Activated CD8-positive, alpha-beta memory T cell treated with anti-CD3 and anti-CD28 coated beads, Interleukin-2, amount 10 ng/mL, durations not matched to agents 7 days and 5 days (primary cell): ENCODE measurements at regions not wholly inside any gene's neighbourhood (a gene's known extent, or its start where the extent isn't known, plus 50 kb on each side); places are given as distances from the start of the nearest gene placed in this dataset.

Source experiments
- ATAC-seq: fragments of 150-1000 bp; cut with Tn5 transposase; one replicate; pipeline ENCODE4 v1.10.0; 2021; ENCODE audit warnings: moderate library complexity
- CTCF ChIA-PET: fragments of 350-600 bp; sonication (Branson Sonifier 250); formaldehyde crosslinking; loops from one replicate; lab custom pipeline; 2021; ENCODE audit warnings: antibody characterized with exemption; lab: Charles Lee
- DNase-seq: peaks from one replicate; pipeline ENCODE4 v3.0.0-alpha.2; 2020
- H3K27ac Mint-ChIP-seq: one replicate; pipeline ENCODE4 v1.8.0; 2021; ENCODE audit warnings: mild to moderate bottlenecking, mixed read lengths
- H3K27me3 Mint-ChIP-seq: one replicate; pipeline ENCODE4 v1.8.0; 2021; ENCODE audit warnings: mixed read lengths
- H3K36me3 Mint-ChIP-seq: one replicate; pipeline ENCODE4 v1.8.0; 2021; ENCODE audit warnings: mild to moderate bottlenecking, mixed read lengths
- H3K4me1 Mint-ChIP-seq: one replicate; pipeline ENCODE4 v1.8.0; 2021; ENCODE audit warnings: mixed read lengths
- H3K4me3 Mint-ChIP-seq: one replicate; pipeline ENCODE4 v1.8.0; 2021; ENCODE audit warnings: mild to moderate bottlenecking, moderate library complexity, mixed read lengths
- H3K9me3 Mint-ChIP-seq: one replicate; pipeline ENCODE4 v1.8.0; 2022; ENCODE audit warnings: low read depth, mixed read lengths

GRCh38 chr21:19878133-19878532 lies 1120.1 kb upstream of the NCAM2 start:
- no peaks in the 10 kb centered on the region for H3K27me3 Mint-ChIP-seq
- DNase-seq, result no peak
- no peak for ATAC-seq
- no peak overlapping the region for H3K4me3 Mint-ChIP-seq
- CTCF ChIA-PET, result no interaction called here
- no peaks in the 10 kb centered on the region for H3K4me1 Mint-ChIP-seq
- no peaks in the 10 kb centered on the region for H3K36me3 Mint-ChIP-seq
- peaks cover 4% of the 10 kb centered on the region for H3K9me3 Mint-ChIP-seq
- no peak overlapping the region for H3K27ac Mint-ChIP-seq

DNA sequence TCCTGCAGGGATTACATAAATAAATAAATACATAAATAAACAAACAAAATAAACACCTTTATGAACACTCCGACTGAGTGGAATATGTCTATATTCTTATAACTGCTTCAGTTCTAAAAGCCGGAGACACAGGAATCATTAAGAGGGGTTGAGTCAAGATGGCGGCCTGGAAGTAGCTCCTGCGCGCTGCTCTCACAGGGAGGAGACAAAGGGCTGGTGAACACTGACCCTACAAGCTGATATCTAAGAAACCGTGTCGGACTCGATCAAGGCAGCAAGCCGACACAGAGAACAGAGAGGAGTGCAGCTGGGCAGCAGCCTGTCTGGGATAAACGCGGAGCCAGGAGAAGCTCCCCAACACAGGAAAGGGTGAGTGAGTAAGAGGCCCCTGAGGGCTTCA lies 1098.6 kb upstream of the NCAM2 start:
- Mint-ChIP-seq H3K36me3 (no peaks in the 10 kb centered on the region), H3K4me1 (no peaks in the 10 kb centered on the region), H3K9me3 (peaks cover 13% of the 10 kb centered on the region), H3K4me3 (no peak overlapping the region), H3K27me3 (no peaks in the 10 kb centered on the region), H3K27ac (no peak overlapping the region)
- DNase-seq (no peak), ATAC-seq (no peak)
- CTCF ChIA-PET, result no interaction called here

GRCh38 chr21:19900149-19900548 lies 1098.1 kb upstream of the NCAM2 start:
- DNase-seq, result no peak

DNA sequence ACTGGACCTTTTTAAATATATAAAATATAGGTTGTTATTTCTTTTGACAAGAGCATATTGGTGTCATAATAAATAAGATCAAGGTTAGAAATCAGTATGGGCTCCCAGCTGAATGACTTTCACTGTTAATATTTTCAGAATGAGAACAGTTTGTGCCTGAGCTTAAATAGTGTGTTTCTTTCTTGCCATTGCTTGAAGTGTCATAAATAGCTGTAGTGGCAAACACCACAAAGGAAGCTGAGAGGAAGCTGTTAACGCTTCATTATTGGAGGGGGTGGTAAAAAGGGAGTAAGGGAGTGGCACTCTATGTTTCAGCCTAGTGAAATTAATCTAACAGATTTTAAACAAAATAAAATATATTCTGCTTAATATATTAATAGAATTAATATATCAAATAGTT lies 1089.8 kb upstream of the NCAM2 start:
- Mint-ChIP-seq H3K27me3 (no peaks in the 10 kb centered on the region), H3K27ac (no peak overlapping the region)

More at GRCh38 chr21:19900149-19900548, 1098.1 kb upstream of the NCAM2 start:
- peaks cover 14% of the 10 kb centered on the region for H3K9me3 Mint-ChIP-seq
- no peaks in the 10 kb centered on the region for H3K36me3 Mint-ChIP-seq
- H3K4me3 Mint-ChIP-seq, result no peak overlapping the region
- no peaks in the 10 kb centered on the region for H3K27me3 Mint-ChIP-seq
- no peak for ATAC-seq
- H3K27ac Mint-ChIP-seq, result no peak overlapping the region
- CTCF ChIA-PET, result no interaction called here
- no peaks in the 10 kb centered on the region for H3K4me1 Mint-ChIP-seq

DNA sequence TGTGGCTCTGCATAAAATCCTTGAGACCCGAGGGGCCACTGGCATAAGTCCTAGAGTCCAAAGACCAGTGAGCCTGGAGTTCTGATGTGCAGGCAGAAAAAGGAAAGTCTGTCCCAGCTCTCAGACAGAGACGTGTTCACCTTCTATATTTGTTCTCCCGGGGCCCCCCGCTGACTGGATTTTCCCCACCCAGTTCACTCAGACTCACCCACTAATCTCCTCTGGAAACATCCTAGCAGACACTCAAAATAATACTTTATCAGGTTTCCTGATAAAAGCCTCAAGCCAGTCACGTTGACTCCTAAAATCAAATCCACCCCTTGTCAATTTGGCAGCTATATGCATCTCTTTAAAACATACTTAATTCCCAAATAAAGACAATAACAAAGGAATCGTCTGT lies 1084.2 kb upstream of the NCAM2 start:
- Mint-ChIP-seq H3K4me3 (no peak overlapping the region), H3K9me3 (peaks cover 2% of the 10 kb centered on the region), H3K4me1 (no peaks in the 10 kb centered on the region), H3K36me3 (no peaks in the 10 kb centered on the region), H3K27me3 (no peaks in the 10 kb centered on the region), H3K27ac (no peak overlapping the region)
- CTCF ChIA-PET, result no interaction called here
- ATAC-seq (no peak), DNase-seq (no peak)

More for the DNA sequence above, 1089.8 kb upstream of the NCAM2 start:
- Mint-ChIP-seq H3K4me1 (no peaks in the 10 kb centered on the region), H3K36me3 (no peaks in the 10 kb centered on the region), H3K4me3 (no peak overlapping the region), H3K9me3 (peaks cover 7% of the 10 kb centered on the region)
- no peak for ATAC-seq
- no peak for DNase-seq
- CTCF ChIA-PET, result no interaction called here

- CTCF ChIA-PET, result no interaction called here
- H3K4me1 Mint-ChIP-seq, result no peaks in the 10 kb centered on the region
- H3K36me3 Mint-ChIP-seq, result no peaks in the 10 kb centered on the region
- ATAC-seq (no peak), DNase-seq (no peak)
- H3K4me3 Mint-ChIP-seq, result no peak overlapping the region
- no peaks in the 10 kb centered on the region for H3K27me3 Mint-ChIP-seq
- H3K27ac Mint-ChIP-seq, result no peak overlapping the region
- H3K9me3 Mint-ChIP-seq, result peaks cover 8% of the 10 kb centered on the region
These were observed 1077.0 kb upstream of the NCAM2 start for GRCh38 chr21:19921211-19921610.

- Mint-ChIP-seq H3K27me3 (no peaks in the 10 kb centered on the region), H3K27ac (no peak overlapping the region), H3K4me1 (no peaks in the 10 kb centered on the region), H3K9me3 (peaks cover 8% of the 10 kb centered on the region), H3K4me3 (no peak overlapping the region), H3K36me3 (no peaks in the 10 kb centered on the region)
- ATAC-seq (no peak), DNase-seq (no peak)
- CTCF ChIA-PET, result no interaction called here
These were observed 1076.1 kb upstream of the NCAM2 start for GRCh38 chr21:19922122-19922521.

DNA sequence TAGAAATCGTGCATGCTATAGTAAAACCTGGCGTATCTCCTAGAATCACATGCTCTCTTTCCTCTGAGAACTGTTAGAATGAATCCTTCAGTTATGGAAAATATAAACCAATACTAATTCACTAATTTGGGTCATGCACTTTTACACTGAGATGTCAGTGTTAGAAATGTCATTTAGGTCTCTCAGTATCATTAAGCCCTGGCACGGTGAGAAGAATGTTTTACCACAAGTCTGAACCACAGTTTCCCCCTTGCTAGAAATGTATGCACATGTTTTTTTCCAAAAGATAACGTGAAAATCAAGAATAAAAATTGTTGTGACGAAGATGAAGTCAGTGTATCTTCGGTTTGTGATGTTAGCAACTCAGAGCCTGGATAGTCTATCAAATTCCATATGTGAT lies 1062.7 kb upstream of the NCAM2 start:
- CTCF ChIA-PET, result no interaction called here
- H3K4me1 Mint-ChIP-seq, result no peaks in the 10 kb centered on the region
- peaks cover 8% of the 10 kb centered on the region for H3K9me3 Mint-ChIP-seq
- no peak overlapping the region for H3K4me3 Mint-ChIP-seq
- ATAC-seq (no peak), DNase-seq (no peak)
- H3K27ac Mint-ChIP-seq, result no peak overlapping the region
- no peaks in the 10 kb centered on the region for H3K36me3 Mint-ChIP-seq
- H3K27me3 Mint-ChIP-seq, result no peaks in the 10 kb centered on the region

GRCh38 chr21:19937619-19938018 lies 1060.6 kb upstream of the NCAM2 start:
- no peaks in the 10 kb centered on the region for H3K36me3 Mint-ChIP-seq
- DNase-seq, result no peak
- CTCF ChIA-PET, result no interaction called here
- H3K27me3 Mint-ChIP-seq, result no peaks in the 10 kb centered on the region
- no peak for ATAC-seq
- no peaks in the 10 kb centered on the region for H3K4me1 Mint-ChIP-seq
- no peak overlapping the region for H3K27ac Mint-ChIP-seq
- H3K9me3 Mint-ChIP-seq, result peaks cover 4% of the 10 kb centered on the region
- H3K4me3 Mint-ChIP-seq, result no peak overlapping the region

- DNase-seq (no peak), ATAC-seq (no peak)
- Mint-ChIP-seq H3K4me1 (no peaks in the 10 kb centered on the region), H3K9me3 (peaks cover 8% of the 10 kb centered on the region), H3K27me3 (no peaks in the 10 kb centered on the region), H3K36me3 (no peaks in the 10 kb centered on the region), H3K27ac (no peak overlapping the region), H3K4me3 (no peak overlapping the region)
- CTCF ChIA-PET, result no interaction called here
These were observed 1056.6 kb upstream of the NCAM2 start for GRCh38 chr21:19941626-19942025.

DNA sequence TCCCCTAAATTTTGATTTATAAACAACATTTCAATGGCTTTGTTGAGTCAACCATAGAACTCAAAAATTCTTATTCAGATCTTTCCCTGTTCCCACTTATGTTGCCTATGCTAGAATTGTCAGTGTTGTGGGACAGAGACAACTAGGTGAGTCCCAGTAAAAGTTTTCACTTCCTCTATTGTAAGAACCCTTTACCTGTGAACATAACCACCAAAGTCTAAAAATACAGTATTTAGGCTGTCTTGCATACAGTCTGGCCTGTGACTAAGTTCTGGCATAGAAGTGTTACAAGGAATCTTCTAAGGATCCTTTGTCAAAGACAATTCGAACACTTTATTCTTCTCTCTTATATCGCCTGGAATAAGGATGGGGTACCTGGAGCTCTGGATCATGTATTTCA lies 1047.9 kb upstream of the NCAM2 start:
- no peak overlapping the region for H3K27ac Mint-ChIP-seq
- ATAC-seq, result no peak
- H3K36me3 Mint-ChIP-seq, result no peaks in the 10 kb centered on the region
- H3K27me3 Mint-ChIP-seq, result no peaks in the 10 kb centered on the region
- no peak overlapping the region for H3K4me3 Mint-ChIP-seq
- CTCF ChIA-PET, result no interaction called here
- DNase-seq, result no peak
- peaks cover 6% of the 10 kb centered on the region for H3K9me3 Mint-ChIP-seq
- no peaks in the 10 kb centered on the region for H3K4me1 Mint-ChIP-seq

DNA sequence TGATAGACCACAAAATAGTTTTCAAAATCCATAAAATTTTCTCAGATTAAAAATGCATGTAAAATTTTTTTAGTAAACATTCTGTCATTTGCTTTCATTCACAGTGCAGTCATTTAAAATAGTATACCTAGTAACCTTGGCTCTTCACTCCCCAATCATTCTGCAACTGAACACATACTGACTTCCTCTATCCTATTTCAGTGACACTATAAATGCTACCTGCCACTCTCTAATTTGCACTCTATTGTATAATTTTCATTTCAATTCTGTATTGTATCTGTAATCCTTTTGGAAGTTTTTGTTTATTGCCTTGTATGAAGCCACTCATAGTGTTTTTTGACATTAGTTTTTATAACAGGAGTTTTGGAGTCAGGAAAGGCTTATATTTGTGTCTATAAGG lies 1029.1 kb upstream of the NCAM2 start:
- no peak overlapping the region for H3K4me3 Mint-ChIP-seq
- H3K4me1 Mint-ChIP-seq, result no peaks in the 10 kb centered on the region
- no peak overlapping the region for H3K27ac Mint-ChIP-seq
- CTCF ChIA-PET, result no interaction called here
- H3K27me3 Mint-ChIP-seq, result no peaks in the 10 kb centered on the region
- H3K36me3 Mint-ChIP-seq, result no peaks in the 10 kb centered on the region
- ATAC-seq (no peak), DNase-seq (no peak)
- H3K9me3 Mint-ChIP-seq, result peaks cover 15% of the 10 kb centered on the region

- no peaks in the 10 kb centered on the region for H3K4me1 Mint-ChIP-seq
These were observed 1016.3 kb upstream of the NCAM2 start for GRCh38 chr21:19981938-19982337.

GRCh38 chr21:19986396-19986795 lies 1011.8 kb upstream of the NCAM2 start:
- Mint-ChIP-seq H3K27me3 (no peaks in the 10 kb centered on the region), H3K9me3 (peaks cover 6% of the 10 kb centered on the region), H3K4me1 (no peaks in the 10 kb centered on the region), H3K4me3 (no peak overlapping the region), H3K36me3 (no peaks in the 10 kb centered on the region), H3K27ac (no peak overlapping the region)
- ATAC-seq (no peak), DNase-seq (no peak)
- CTCF ChIA-PET, result no interaction called here

More at GRCh38 chr21:19981938-19982337, 1016.3 kb upstream of the NCAM2 start:
- H3K27ac Mint-ChIP-seq, result no peak overlapping the region
- no peak for ATAC-seq
- peaks cover 12% of the 10 kb centered on the region for H3K9me3 Mint-ChIP-seq
- no peak for DNase-seq
- CTCF ChIA-PET, result no interaction called here
- H3K4me3 Mint-ChIP-seq, result no peak overlapping the region
- H3K27me3 Mint-ChIP-seq, result no peaks in the 10 kb centered on the region
- no peaks in the 10 kb centered on the region for H3K36me3 Mint-ChIP-seq

DNA sequence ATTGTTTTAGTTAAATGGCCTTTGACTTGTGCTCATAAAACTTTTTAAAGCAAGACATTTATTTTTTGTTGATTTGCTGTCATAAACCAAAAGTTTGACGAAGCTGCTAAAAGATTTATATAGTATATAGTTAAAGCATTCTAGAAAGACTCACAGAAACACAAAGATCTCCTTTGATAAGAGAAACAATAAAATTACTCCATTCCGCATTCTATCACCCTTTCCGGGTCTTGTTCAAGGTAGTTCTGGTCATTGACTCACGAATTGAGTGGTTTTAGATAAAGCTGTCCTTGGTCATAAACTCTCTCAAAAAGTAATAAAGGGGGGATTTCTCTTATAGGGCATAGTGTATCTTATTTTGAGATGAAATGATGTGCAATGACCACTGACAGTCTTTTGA lies 1010.5 kb upstream of the NCAM2 start:
- Mint-ChIP-seq H3K4me3 (no peak overlapping the region), H3K27me3 (no peaks in the 10 kb centered on the region), H3K9me3 (peaks cover 9% of the 10 kb centered on the region), H3K4me1 (no peaks in the 10 kb centered on the region), H3K36me3 (no peaks in the 10 kb centered on the region), H3K27ac (no peak overlapping the region)
- ATAC-seq (no peak), DNase-seq (no peak)
- CTCF ChIA-PET, result interaction anchor here (0.7 kb wide), 1 partner anchor 265 kb away, joined by 4 read pairs; no protein-coding TSS in a partner anchor
